ENCODE measurements at regions not wholly inside any gene's neighbourhood (a gene's known extent, or its start where the extent isn't known, plus 50 kb on each side); places are given as distances from the start of the nearest gene placed in this dataset.
A peak's percentile ranks its signal among the peaks of the same experiment; 100 is the strongest.

- Mint-ChIP-seq H3K27me3 (ENCODE audit: low read depth) (peaks cover 27% of the 10 kb centered on the region), H3K9me3 (no peaks in the 10 kb centered on the region), H3K4me3 (no peak overlapping the region), H3K36me3 (ENCODE audit: insufficient read depth) (no peaks in the 10 kb centered on the region), H3K4me1 (ENCODE audit: low read depth) (peaks cover 4% of the 10 kb centered on the region)
- no peak for DNase-seq
- ATAC-seq = peak; percentile 46 to 50
Measured at GRCh38 chr6:44561060-44561623, 173.6 kb downstream of the CDC5L start.

DNA sequence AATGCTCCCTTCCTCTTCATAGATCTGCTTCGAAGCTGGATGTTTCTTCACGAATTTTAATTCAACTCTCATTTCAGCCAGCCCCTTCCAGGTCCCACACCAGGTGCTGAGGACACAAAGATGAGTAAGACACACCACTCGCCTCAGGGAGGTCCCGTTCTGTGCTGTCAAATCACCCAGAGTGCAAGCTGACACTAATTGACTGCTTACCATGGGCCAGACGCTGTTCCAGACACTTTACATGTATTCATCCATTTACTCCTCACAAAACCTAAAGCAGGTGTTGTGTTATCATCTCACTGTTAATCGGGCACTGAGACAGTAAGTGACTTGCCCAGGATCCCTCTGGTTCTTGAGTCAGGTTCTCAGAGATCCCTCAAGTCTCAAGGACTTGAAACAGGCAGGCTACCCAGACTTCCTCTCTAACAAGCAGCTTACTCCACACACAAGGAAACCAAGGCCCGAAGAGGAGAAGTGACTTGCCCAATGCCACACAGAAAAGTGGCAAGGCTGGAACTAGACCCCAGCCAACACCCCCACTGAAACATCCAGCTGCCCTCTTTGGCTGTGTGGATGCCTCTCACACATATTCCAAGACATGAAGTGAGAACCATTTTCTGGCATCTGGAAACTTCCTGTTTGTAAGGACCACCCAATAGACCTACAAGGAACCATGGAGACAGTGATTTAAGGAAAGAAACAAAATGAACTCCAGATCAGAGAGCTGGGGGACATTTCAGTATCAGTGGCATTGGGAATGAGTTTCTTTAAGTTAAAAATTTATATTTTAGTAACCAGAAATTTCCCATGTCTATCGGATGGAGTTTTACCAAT, 174.5 kb downstream of the CDC5L start:
- Mint-ChIP-seq H3K27me3 (ENCODE audit: low read depth) (peaks cover 27% of the 10 kb centered on the region), H3K4me3 (peak overlapping the region; percentile 39), H3K36me3 (ENCODE audit: insufficient read depth) (no peaks in the 10 kb centered on the region), H3K9me3 (no peaks in the 10 kb centered on the region), H3K4me1 (ENCODE audit: low read depth) (peaks cover 4% of the 10 kb centered on the region)
- DNase-seq = no peak
- peak in 1 of 2 donors; percentile 58 for ATAC-seq

DNA sequence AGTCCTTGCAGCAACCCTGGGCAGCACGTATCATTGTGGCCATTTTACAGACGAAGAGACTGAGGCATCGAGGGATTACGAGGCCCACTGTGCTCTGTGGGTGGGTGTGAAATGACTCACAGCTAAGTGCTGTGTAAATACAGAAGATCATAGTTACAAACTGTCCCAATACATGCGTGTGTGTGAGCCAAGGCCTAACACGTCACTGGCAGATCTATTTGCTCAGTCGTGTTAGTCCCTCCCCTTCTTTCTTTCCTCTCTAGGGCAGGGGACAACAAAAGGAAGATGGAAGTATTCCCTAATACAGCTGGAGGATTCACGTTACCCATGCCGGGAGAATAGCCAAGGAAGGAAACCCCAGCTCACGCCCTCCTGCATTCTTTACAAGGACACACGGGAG, 175.9 kb downstream of the CDC5L start:
- H3K36me3 Mint-ChIP-seq (ENCODE audit: insufficient read depth) = no peaks in the 10 kb centered on the region
- H3K4me1 Mint-ChIP-seq (ENCODE audit: low read depth) = peaks cover 4% of the 10 kb centered on the region
- DNase-seq (no peak), ATAC-seq (peak in 1 of 2 donors; percentile 44)
- no peaks in the 10 kb centered on the region for H3K9me3 Mint-ChIP-seq
- H3K4me3 Mint-ChIP-seq = no peak overlapping the region
- peaks cover 21% of the 10 kb centered on the region for H3K27me3 Mint-ChIP-seq (ENCODE audit: low read depth)

- Mint-ChIP-seq H3K27me3 (ENCODE audit: low read depth) (peaks cover 12% of the 10 kb centered on the region), H3K36me3 (ENCODE audit: insufficient read depth) (no peaks in the 10 kb centered on the region), H3K9me3 (no peaks in the 10 kb centered on the region), H3K4me1 (ENCODE audit: low read depth) (peaks cover 4% of the 10 kb centered on the region), H3K4me3 (no peak overlapping the region)
- no peak for DNase-seq
- no peak for ATAC-seq
Measured at GRCh38 chr6:44564906-44565524, 177.5 kb downstream of the CDC5L start.

- no peaks in the 10 kb centered on the region for H3K36me3 Mint-ChIP-seq (ENCODE audit: insufficient read depth)
- H3K4me3 Mint-ChIP-seq = no peak overlapping the region
- H3K27me3 Mint-ChIP-seq (ENCODE audit: low read depth) = peaks cover 2% of the 10 kb centered on the region
- no peaks in the 10 kb centered on the region for H3K9me3 Mint-ChIP-seq
- H3K4me1 Mint-ChIP-seq (ENCODE audit: low read depth) = no peaks in the 10 kb centered on the region
- ATAC-seq (no peak), DNase-seq (no peak)
Measured at GRCh38 chr6:44567406-44567805, 179.9 kb downstream of the CDC5L start.

GRCh38 chr6:44569131-44569530, 181.6 kb downstream of the CDC5L start:
- Mint-ChIP-seq H3K9me3 (no peaks in the 10 kb centered on the region), H3K27me3 (ENCODE audit: low read depth) (peaks cover 2% of the 10 kb centered on the region), H3K4me3 (no peak overlapping the region), H3K36me3 (ENCODE audit: insufficient read depth) (no peaks in the 10 kb centered on the region), H3K4me1 (ENCODE audit: low read depth) (no peaks in the 10 kb centered on the region)
- DNase-seq = no peak
- no peak for ATAC-seq

- Mint-ChIP-seq H3K9me3 (no peaks in the 10 kb centered on the region), H3K36me3 (ENCODE audit: insufficient read depth) (no peaks in the 10 kb centered on the region), H3K4me3 (no peak overlapping the region), H3K4me1 (ENCODE audit: low read depth) (no peaks in the 10 kb centered on the region), H3K27me3 (ENCODE audit: low read depth) (no peaks in the 10 kb centered on the region)
- DNase-seq = no peak
- no peak for ATAC-seq
Measured at GRCh38 chr6:44569931-44570385, 182.5 kb downstream of the CDC5L start.

- H3K9me3 Mint-ChIP-seq = no peaks in the 10 kb centered on the region
- H3K36me3 Mint-ChIP-seq (ENCODE audit: insufficient read depth) = no peaks in the 10 kb centered on the region
- ATAC-seq = no peak
- H3K4me1 Mint-ChIP-seq (ENCODE audit: low read depth) = no peaks in the 10 kb centered on the region
- no peak for DNase-seq
- H3K4me3 Mint-ChIP-seq = no peak overlapping the region
- H3K27me3 Mint-ChIP-seq (ENCODE audit: low read depth) = no peaks in the 10 kb centered on the region
Measured at GRCh38 chr6:44571510-44571909, 184.0 kb downstream of the CDC5L start.

GRCh38 chr6:44572346-44572745, 184.8 kb downstream of the CDC5L start:
- Mint-ChIP-seq H3K4me1 (ENCODE audit: low read depth) (no peaks in the 10 kb centered on the region), H3K27me3 (ENCODE audit: low read depth) (peaks cover 1% of the 10 kb centered on the region), H3K4me3 (no peak overlapping the region), H3K36me3 (ENCODE audit: insufficient read depth) (no peaks in the 10 kb centered on the region), H3K9me3 (no peaks in the 10 kb centered on the region)
- no peak for DNase-seq
- no peak for ATAC-seq

DNA sequence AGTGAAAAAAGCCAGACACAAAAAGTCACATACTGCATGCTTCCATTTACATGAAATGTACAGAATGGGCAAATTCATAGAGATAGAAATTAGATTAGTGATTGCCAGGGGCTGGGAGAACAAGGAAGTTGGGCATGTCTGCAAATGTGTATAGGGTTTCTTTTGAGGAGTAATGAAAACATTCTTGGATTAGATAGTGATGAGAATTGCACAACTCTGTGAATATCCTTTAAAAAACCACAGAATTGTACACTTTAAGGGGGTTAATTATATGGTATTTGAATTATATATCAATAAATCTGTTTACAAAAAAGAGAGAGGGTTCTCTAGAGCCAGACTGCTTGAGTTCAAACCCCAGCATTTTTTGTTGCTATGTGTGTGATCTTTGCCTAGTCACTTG, 188.1 kb downstream of the CDC5L start:
- Mint-ChIP-seq H3K4me3 (no peak overlapping the region), H3K9me3 (no peaks in the 10 kb centered on the region), H3K4me1 (ENCODE audit: low read depth) (no peaks in the 10 kb centered on the region), H3K27me3 (ENCODE audit: low read depth) (peaks cover 6% of the 10 kb centered on the region), H3K36me3 (ENCODE audit: insufficient read depth) (no peaks in the 10 kb centered on the region)
- no peak for DNase-seq
- ATAC-seq = no peak

- no peak for ATAC-seq
- H3K27me3 Mint-ChIP-seq (ENCODE audit: low read depth) = peaks cover 6% of the 10 kb centered on the region
- H3K4me3 Mint-ChIP-seq = no peak overlapping the region
- H3K36me3 Mint-ChIP-seq (ENCODE audit: insufficient read depth) = no peaks in the 10 kb centered on the region
- no peaks in the 10 kb centered on the region for H3K4me1 Mint-ChIP-seq (ENCODE audit: low read depth)
- DNase-seq = no peak
- H3K9me3 Mint-ChIP-seq = no peaks in the 10 kb centered on the region
Measured at GRCh38 chr6:44576132-44576631, 188.7 kb downstream of the CDC5L start.

- no peaks in the 10 kb centered on the region for H3K4me1 Mint-ChIP-seq (ENCODE audit: low read depth)
- peaks cover 13% of the 10 kb centered on the region for H3K9me3 Mint-ChIP-seq
- no peak for ATAC-seq
- DNase-seq = no peak
- H3K36me3 Mint-ChIP-seq (ENCODE audit: insufficient read depth) = no peaks in the 10 kb centered on the region
- no peak overlapping the region for H3K4me3 Mint-ChIP-seq
- H3K27me3 Mint-ChIP-seq (ENCODE audit: low read depth) = peaks cover 8% of the 10 kb centered on the region
Measured at GRCh38 chr6:44580901-44581300, 193.4 kb downstream of the CDC5L start.

GRCh38 chr6:44582930-44583329, 195.4 kb downstream of the CDC5L start:
- no peak for DNase-seq
- Mint-ChIP-seq H3K4me3 (no peak overlapping the region), H3K9me3 (peaks cover 13% of the 10 kb centered on the region), H3K4me1 (ENCODE audit: low read depth) (no peaks in the 10 kb centered on the region), H3K36me3 (ENCODE audit: insufficient read depth) (no peaks in the 10 kb centered on the region), H3K27me3 (ENCODE audit: low read depth) (peaks cover 6% of the 10 kb centered on the region)
- ATAC-seq = no peak

DNA sequence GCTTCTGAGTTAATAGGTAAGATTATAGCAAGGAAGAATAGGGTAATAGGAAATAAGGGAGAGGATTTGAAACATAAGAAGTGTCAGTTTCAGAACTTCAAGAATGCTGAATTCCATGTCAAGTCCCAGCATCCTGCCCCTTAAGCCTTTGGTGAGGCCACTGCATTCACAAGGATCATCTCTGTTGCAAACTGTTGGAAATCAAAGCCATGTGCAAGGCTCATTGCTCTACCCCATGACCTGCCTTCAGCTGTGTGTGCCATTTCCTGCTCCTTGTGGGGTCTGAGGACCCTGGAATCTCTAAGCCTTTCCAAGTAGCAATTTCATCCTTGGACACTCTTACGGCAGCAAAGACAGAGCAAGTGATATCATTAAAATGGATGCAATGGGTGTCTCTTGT, 203.0 kb downstream of the CDC5L start:
- H3K27me3 Mint-ChIP-seq (ENCODE audit: low read depth) = peaks cover 15% of the 10 kb centered on the region
- H3K9me3 Mint-ChIP-seq = peaks cover 2% of the 10 kb centered on the region
- H3K4me1 Mint-ChIP-seq (ENCODE audit: low read depth) = peaks cover 1% of the 10 kb centered on the region
- H3K36me3 Mint-ChIP-seq (ENCODE audit: insufficient read depth) = no peaks in the 10 kb centered on the region
- H3K4me3 Mint-ChIP-seq = no peak overlapping the region
- ATAC-seq = no peak
- DNase-seq = no peak
